Neural cell (in vitro differentiated cells): ENCODE measurements at regions not wholly inside any gene's neighbourhood (a gene's known extent, or its start where the extent isn't known, plus 50 kb on each side); places are given as distances from the start of the nearest gene placed in this dataset.

Experiments used
- H2AFZ ChIP-seq: fragments of 200-600, 300-800 bp; sonication (generic), shearing (Covaris generic); 2 replicates; pipeline ENCODE4 v1.6.0; 2014; ENCODE audit warnings: low read depth, mild to moderate bottlenecking, antibody characterized with exemption, low read length, moderate library complexity
- H3F3A ChIP-seq: fragments of 200-600 bp; shearing (Covaris generic); 2 replicates; pipeline ENCODE4 v1.6.1; 2016; ENCODE audit warnings: mild to moderate bottlenecking, moderate library complexity, mixed read lengths, antibody characterized with exemption, low read length; ENCODE audit not compliant: insufficient read depth, poor library complexity, severe bottlenecking
- H3K27ac ChIP-seq: fragments of 200-600, 300-800 bp; sonication (generic), shearing (Covaris generic); 2 replicates; pipeline ENCODE4 v1.5.1; 2014; ENCODE audit warnings: mild to moderate bottlenecking, low read length, moderate library complexity
- H3K27me3 ChIP-seq: fragments of 300-800, 200-600 bp; sonication (generic), shearing (Covaris generic); 2 replicates; pipeline ENCODE4 v1.6.0; 2014; ENCODE audit warnings: mild to moderate bottlenecking, low read depth, low read length, moderate library complexity; ENCODE audit not compliant: insufficient read depth
- H3K36me3 ChIP-seq: fragments of 300-800, 200-600 bp; sonication (generic), shearing (Covaris generic); 2 replicates; pipeline ENCODE4 v1.5.1; 2014; ENCODE audit warnings: mild to moderate bottlenecking, antibody characterized with exemption, low read length, moderate library complexity; ENCODE audit not compliant: insufficient read depth
- H3K4me2 ChIP-seq: fragments of 300-800, 200-600 bp; sonication (generic), shearing (Covaris generic); 2 replicates; pipeline ENCODE4 v1.6.0; 2014; ENCODE audit warnings: mild to moderate bottlenecking, low read length
- H3K4me3 ChIP-seq: fragments of 300-800, 200-600 bp; sonication (generic), shearing (Covaris generic); 2 replicates; pipeline ENCODE4 v1.5.1; 2014; ENCODE audit warnings: mild to moderate bottlenecking, low read length, moderate library complexity
- H3K79me2 ChIP-seq: fragments of 200-600 bp; shearing (Covaris generic); replicated peaks from 2 replicates; pipeline ENCODE4 v1.6.0; 2014; ENCODE audit warnings: mild to moderate bottlenecking, low read length, moderate library complexity; ENCODE audit not compliant: insufficient read depth
- H3K9ac ChIP-seq: fragments of 300-800, 200-600 bp; sonication (generic), shearing (Covaris generic); 2 replicates; pipeline ENCODE4 v1.6.1; 2016; ENCODE audit warnings: mild to moderate bottlenecking, low read length, mixed read lengths
- H3K9me2 ChIP-seq: fragments of 200-600 bp; shearing (Covaris generic); 2 replicates; pipeline ENCODE4 v1.6.1; 2016; ENCODE audit warnings: mild to moderate bottlenecking, low read length, mixed read lengths; ENCODE audit not compliant: insufficient read depth
- H3K9me3 ChIP-seq: fragments of 200-600, 300-800 bp; sonication (generic), shearing (Covaris generic); 2 replicates; pipeline ENCODE4 v1.6.1; 2016; ENCODE audit warnings: mild to moderate bottlenecking, mixed run types, low read length, moderate library complexity, mixed read lengths
- H4K20me1 ChIP-seq: fragments of 200-600 bp; shearing (Covaris generic); 2 replicates; pipeline ENCODE4 v1.6.1; 2016; ENCODE audit warnings: mild to moderate bottlenecking, mixed run types; ENCODE audit not compliant: insufficient read depth
- EP300 ChIP-seq: fragments of 450-650 bp; conservative IDR thresholded peaks from 2 replicates; pipeline ENCODE4 v1.6.1; 2014; ENCODE audit warnings: antibody characterized with exemption, mild to moderate bottlenecking, moderate library complexity; ENCODE audit not compliant: poor library complexity, severe bottlenecking
- EZH2 ChIP-seq: fragments of 200-600, 300-800 bp; shearing (Covaris generic), sonication (generic); IDR thresholded peaks from 2 replicates; pipeline ENCODE4 v1.6.1; 2014; ENCODE audit warnings: antibody characterized with exemption, low read length, borderline replicate concordance, mild to moderate bottlenecking; ENCODE audit not compliant: insufficient read depth, poor library complexity, severe bottlenecking
- MXI1 ChIP-seq: fragments of 450-650 bp; conservative IDR thresholded peaks from 2 replicates; pipeline ENCODE4 v1.6.1; 2014; ENCODE audit warnings: antibody characterized with exemption, mild to moderate bottlenecking; ENCODE audit not compliant: poor library complexity, severe bottlenecking
- POLR2AphosphoS5 ChIP-seq: IDR thresholded peaks from 2 replicates; pipeline ENCODE4 v1.6.1; 2012
- RAD21 ChIP-seq: fragments of 450-650 bp; conservative IDR thresholded peaks from 2 replicates; pipeline ENCODE4 v1.6.1; 2014; ENCODE audit warnings: antibody characterized with exemption, mild to moderate bottlenecking, moderate library complexity
- SMC3 ChIP-seq: fragments of 450-650 bp; conservative IDR thresholded peaks from 2 replicates; pipeline ENCODE4 v1.6.1; 2014; ENCODE audit warnings: antibody characterized with exemption, mild to moderate bottlenecking, moderate library complexity; ENCODE audit not compliant: poor library complexity
- TAF1 ChIP-seq: IDR thresholded peaks from 2 replicates; pipeline ENCODE4 v1.6.1; 2012; ENCODE audit warnings: low read depth
- TF ChIP-seq, protein P1 (sequence below): IDR thresholded peaks from 2 replicates; pipeline ENCODE4 v1.6.1; 2012; ENCODE audit warnings: borderline replicate concordance
- TF ChIP-seq, protein P2 (sequence below): fragments of 450-650 bp; IDR thresholded peaks from 2 replicates; pipeline ENCODE4 v1.5.1; 2014; ENCODE audit warnings: antibody characterized with exemption, mild to moderate bottlenecking, moderate library complexity; ENCODE audit not compliant: poor library complexity, severe bottlenecking

DNA sequence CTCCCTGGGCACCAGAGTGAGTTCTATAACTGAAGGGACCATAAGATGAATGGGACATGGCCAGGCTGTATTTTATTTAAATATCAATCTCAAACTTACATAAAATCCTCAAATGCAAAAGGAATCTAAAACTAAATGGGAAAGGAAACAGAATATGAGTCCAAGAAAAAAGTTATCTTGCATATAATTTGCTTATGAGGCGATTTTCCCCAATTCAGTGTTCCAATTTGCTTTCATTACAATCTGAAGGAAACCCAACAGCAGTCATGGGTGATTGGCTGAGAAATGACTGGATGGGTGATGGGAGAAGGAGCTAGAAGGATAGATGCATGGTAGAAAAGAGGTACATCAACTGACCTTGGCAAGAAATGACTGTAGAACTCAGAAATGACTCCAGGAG, 511.3 kb upstream of the TENM3 start:
- no peak overlapping the region for H3K27ac ChIP-seq
- H3K79me2 ChIP-seq, result no peaks in the 10 kb centered on the region
- H3K4me3 ChIP-seq, result no peak overlapping the region
- H3K36me3 ChIP-seq, result no peaks in the 10 kb centered on the region
- H3K9me2 ChIP-seq, result no peaks in the 10 kb centered on the region
- no peak overlapping the region for H3K9ac ChIP-seq
- H3K9me3 ChIP-seq, result no peaks in the 10 kb centered on the region
- no peaks in the 10 kb centered on the region for H4K20me1 ChIP-seq
- no peaks in the 10 kb centered on the region for H3K27me3 ChIP-seq
- no peaks in the 10 kb centered on the region for H3F3A ChIP-seq
- no peak overlapping the region for H2AFZ ChIP-seq
- TF ChIP-seq EP300, result no peak
- no peak for TF ChIP-seq TAF1
- TF ChIP-seq, protein P1, sequence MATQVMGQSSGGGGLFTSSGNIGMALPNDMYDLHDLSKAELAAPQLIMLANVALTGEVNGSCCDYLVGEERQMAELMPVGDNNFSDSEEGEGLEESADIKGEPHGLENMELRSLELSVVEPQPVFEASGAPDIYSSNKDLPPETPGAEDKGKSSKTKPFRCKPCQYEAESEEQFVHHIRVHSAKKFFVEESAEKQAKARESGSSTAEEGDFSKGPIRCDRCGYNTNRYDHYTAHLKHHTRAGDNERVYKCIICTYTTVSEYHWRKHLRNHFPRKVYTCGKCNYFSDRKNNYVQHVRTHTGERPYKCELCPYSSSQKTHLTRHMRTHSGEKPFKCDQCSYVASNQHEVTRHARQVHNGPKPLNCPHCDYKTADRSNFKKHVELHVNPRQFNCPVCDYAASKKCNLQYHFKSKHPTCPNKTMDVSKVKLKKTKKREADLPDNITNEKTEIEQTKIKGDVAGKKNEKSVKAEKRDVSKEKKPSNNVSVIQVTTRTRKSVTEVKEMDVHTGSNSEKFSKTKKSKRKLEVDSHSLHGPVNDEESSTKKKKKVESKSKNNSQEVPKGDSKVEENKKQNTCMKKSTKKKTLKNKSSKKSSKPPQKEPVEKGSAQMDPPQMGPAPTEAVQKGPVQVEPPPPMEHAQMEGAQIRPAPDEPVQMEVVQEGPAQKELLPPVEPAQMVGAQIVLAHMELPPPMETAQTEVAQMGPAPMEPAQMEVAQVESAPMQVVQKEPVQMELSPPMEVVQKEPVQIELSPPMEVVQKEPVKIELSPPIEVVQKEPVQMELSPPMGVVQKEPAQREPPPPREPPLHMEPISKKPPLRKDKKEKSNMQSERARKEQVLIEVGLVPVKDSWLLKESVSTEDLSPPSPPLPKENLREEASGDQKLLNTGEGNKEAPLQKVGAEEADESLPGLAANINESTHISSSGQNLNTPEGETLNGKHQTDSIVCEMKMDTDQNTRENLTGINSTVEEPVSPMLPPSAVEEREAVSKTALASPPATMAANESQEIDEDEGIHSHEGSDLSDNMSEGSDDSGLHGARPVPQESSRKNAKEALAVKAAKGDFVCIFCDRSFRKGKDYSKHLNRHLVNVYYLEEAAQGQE, result no peak
- TF ChIP-seq, protein P2, sequence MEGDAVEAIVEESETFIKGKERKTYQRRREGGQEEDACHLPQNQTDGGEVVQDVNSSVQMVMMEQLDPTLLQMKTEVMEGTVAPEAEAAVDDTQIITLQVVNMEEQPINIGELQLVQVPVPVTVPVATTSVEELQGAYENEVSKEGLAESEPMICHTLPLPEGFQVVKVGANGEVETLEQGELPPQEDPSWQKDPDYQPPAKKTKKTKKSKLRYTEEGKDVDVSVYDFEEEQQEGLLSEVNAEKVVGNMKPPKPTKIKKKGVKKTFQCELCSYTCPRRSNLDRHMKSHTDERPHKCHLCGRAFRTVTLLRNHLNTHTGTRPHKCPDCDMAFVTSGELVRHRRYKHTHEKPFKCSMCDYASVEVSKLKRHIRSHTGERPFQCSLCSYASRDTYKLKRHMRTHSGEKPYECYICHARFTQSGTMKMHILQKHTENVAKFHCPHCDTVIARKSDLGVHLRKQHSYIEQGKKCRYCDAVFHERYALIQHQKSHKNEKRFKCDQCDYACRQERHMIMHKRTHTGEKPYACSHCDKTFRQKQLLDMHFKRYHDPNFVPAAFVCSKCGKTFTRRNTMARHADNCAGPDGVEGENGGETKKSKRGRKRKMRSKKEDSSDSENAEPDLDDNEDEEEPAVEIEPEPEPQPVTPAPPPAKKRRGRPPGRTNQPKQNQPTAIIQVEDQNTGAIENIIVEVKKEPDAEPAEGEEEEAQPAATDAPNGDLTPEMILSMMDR, result no peak
- no peak for TF ChIP-seq MXI1
- no peak for TF ChIP-seq SMC3
- no peak for TF ChIP-seq EZH2
- no peak overlapping the region for H3K4me2 ChIP-seq

DNA sequence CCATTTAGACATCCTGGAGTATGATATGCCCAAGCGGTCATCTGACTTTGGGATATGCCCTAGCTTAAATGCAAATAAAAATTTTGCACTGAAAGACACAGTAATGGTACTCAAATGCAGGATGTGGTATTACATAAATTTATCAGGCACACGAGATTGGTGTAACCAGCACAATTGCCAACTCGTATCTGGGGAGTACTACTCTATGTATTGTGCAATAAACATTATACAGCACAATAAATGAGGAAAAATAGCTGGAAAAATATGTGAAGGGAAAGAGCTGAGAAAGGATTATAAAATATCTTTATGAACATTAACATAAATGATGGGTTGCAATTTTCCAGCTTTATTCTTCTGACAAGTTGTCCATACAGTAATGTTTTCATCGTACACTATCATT, 505.5 kb upstream of the TENM3 start:
- H4K20me1 ChIP-seq, result no peaks in the 10 kb centered on the region
- no peaks in the 10 kb centered on the region for H3K9me2 ChIP-seq
- H3K36me3 ChIP-seq, result no peaks in the 10 kb centered on the region
- H3K9ac ChIP-seq, result no peak overlapping the region
- no peaks in the 10 kb centered on the region for H3K27me3 ChIP-seq
- H3K9me3 ChIP-seq, result no peaks in the 10 kb centered on the region
- no peak overlapping the region for H3K27ac ChIP-seq
- H2AFZ ChIP-seq, result no peak overlapping the region
- peaks cover 2% of the 10 kb centered on the region for H3F3A ChIP-seq
- no peak overlapping the region for H3K4me2 ChIP-seq
- TF ChIP-seq, protein P2, result no peak
- TF ChIP-seq SMC3, result no peak
- no peak for TF ChIP-seq MXI1
- TF ChIP-seq RAD21, result no peak
- TF ChIP-seq, protein P1, result no peak
- no peak for TF ChIP-seq EP300
- TF ChIP-seq EZH2, result no peak
- no peak for TF ChIP-seq TAF1
- no peak for TF ChIP-seq POLR2AphosphoS5
- no peak overlapping the region for H3K4me3 ChIP-seq
- no peaks in the 10 kb centered on the region for H3K79me2 ChIP-seq
